Activated CD8-positive, alpha-beta memory T cell treated with anti-CD3 and anti-CD28 coated beads, Interleukin-2, amount 10 ng/mL, durations not matched to agents 7 days and 5 days (primary cell): ENCODE measurements at regions not wholly inside any gene's neighbourhood (a gene's known extent, or its start where the extent isn't known, plus 50 kb on each side); places are given as distances from the start of the nearest gene placed in this dataset.

ENCODE experiments used
- ATAC-seq: fragments of 150-1000 bp; cut with Tn5 transposase; one replicate; pipeline ENCODE4 v1.10.0; 2021; ENCODE audit warnings: moderate library complexity
- CTCF ChIA-PET: fragments of 350-600 bp; sonication (Branson Sonifier 250); formaldehyde crosslinking; loops from one replicate; lab custom pipeline; 2021; ENCODE audit warnings: antibody characterized with exemption; lab: Charles Lee
- DNase-seq: peaks from one replicate; pipeline ENCODE4 v3.0.0-alpha.2; 2020
- H3K27ac Mint-ChIP-seq: one replicate; pipeline ENCODE4 v1.8.0; 2021; ENCODE audit warnings: mild to moderate bottlenecking, mixed read lengths
- H3K27me3 Mint-ChIP-seq: one replicate; pipeline ENCODE4 v1.8.0; 2021; ENCODE audit warnings: mixed read lengths
- H3K36me3 Mint-ChIP-seq: one replicate; pipeline ENCODE4 v1.8.0; 2021; ENCODE audit warnings: mild to moderate bottlenecking, mixed read lengths
- H3K4me1 Mint-ChIP-seq: one replicate; pipeline ENCODE4 v1.8.0; 2021; ENCODE audit warnings: mixed read lengths
- H3K4me3 Mint-ChIP-seq: one replicate; pipeline ENCODE4 v1.8.0; 2021; ENCODE audit warnings: mild to moderate bottlenecking, moderate library complexity, mixed read lengths
- H3K9me3 Mint-ChIP-seq: one replicate; pipeline ENCODE4 v1.8.0; 2022; ENCODE audit warnings: low read depth, mixed read lengths

DNA sequence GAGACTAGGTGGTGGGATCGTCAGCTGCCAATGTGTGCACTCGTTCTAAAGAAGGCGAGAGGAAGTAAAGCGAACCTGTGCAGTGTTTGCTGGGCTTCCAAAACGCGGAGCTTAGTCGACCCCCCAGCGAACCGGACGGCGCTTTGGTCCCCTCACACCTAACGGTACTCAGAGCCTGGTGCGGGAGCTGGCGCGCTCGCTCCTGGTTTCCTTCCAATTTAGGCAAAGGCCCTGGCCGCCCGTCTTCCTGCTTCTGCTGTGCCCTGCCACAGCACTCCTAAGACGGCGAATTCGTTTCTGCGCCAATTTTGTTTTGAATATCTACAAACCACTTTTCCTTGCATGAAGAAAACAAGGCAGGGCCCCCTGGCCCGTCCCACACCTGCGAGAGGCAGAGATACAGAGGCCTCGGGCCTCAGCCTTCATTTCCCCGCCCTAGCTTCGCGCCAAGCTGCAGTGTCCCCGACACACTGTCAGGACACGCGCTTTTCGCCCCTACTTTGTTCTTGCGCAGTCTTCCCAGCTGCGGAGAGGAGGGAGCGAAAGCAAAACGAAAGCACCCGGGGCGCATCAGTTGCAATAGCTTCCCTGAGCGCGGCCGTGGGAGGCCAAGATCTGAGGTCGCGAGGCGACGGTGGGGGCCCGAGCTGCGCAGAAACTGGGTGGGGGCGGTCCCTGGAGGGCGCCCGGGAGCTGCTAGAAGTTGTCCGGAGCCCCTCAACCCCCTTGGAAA is 111.9 kb downstream of the KCNRG start:
- Mint-ChIP-seq H3K36me3 (peaks cover 9% of the 10 kb centered on the region), H3K27ac (peak overlapping the region; percentile 93)
- peak; percentile 67 for DNase-seq

GRCh38 chr13:50127726-50128291 is 112.6 kb downstream of the KCNRG start:
- peaks cover 4% of the 10 kb centered on the region for H3K36me3 Mint-ChIP-seq
- peak overlapping the region; percentile 49 for H3K27ac Mint-ChIP-seq
- ATAC-seq: no peak
- H3K4me3 Mint-ChIP-seq: peak overlapping the region; percentile 80
- H3K4me1 Mint-ChIP-seq: peaks cover 65% of the 10 kb centered on the region
- no peak for DNase-seq
- H3K9me3 Mint-ChIP-seq: no peaks in the 10 kb centered on the region
- peaks cover 53% of the 10 kb centered on the region for H3K27me3 Mint-ChIP-seq
- CTCF ChIA-PET: interaction anchor here (1.2 to 8.8 kb wide), 2 partner anchors 45 to 259 kb away, joined by 4 to 93 read pairs; no protein-coding TSS in a partner anchor

More for the DNA sequence above, 111.9 kb downstream of the KCNRG start:
- Mint-ChIP-seq H3K27me3 (peaks cover 51% of the 10 kb centered on the region), H3K9me3 (no peaks in the 10 kb centered on the region), H3K4me3 (peak overlapping the region; percentile 80), H3K4me1 (peaks cover 66% of the 10 kb centered on the region)
- CTCF ChIA-PET: interaction anchor here (0.8 to 8.8 kb wide), 3 partner anchors 44 to 785 kb away, joined by 3 to 93 read pairs (median 4); no protein-coding TSS in a partner anchor
- ATAC-seq: no peak

- Mint-ChIP-seq H3K36me3 (peaks cover 4% of the 10 kb centered on the region), H3K9me3 (no peaks in the 10 kb centered on the region), H3K4me1 (peaks cover 61% of the 10 kb centered on the region), H3K4me3 (peak overlapping the region; percentile 69), H3K27ac (peak overlapping the region; percentile 88), H3K27me3 (peaks cover 57% of the 10 kb centered on the region)
- ATAC-seq (no peak), DNase-seq (peak; percentile 49)
- CTCF ChIA-PET: interaction anchor here (1.7 to 8.8 kb wide), 3 partner anchors 46 to 784 kb away, joined by 3 to 93 read pairs (median 5); partner anchors contain the start of gene SPRYD7
Observed at GRCh38 chr13:50128428-50128931, 113.2 kb downstream of the KCNRG start.

GRCh38 chr13:50129081-50129705 is 113.9 kb downstream of the KCNRG start:
- H3K27me3 Mint-ChIP-seq: peaks cover 64% of the 10 kb centered on the region
- H3K4me3 Mint-ChIP-seq: peak overlapping the region; percentile 69
- CTCF ChIA-PET: interaction anchor here (1.5 to 8.8 kb wide), 4 partner anchors 46 to 783 kb away, joined by 3 to 93 read pairs (median 4); partner anchors contain the start of gene SPRYD7
- H3K9me3 Mint-ChIP-seq: peaks cover 2% of the 10 kb centered on the region
- ATAC-seq: no peak
- peak overlapping the region; percentile 88 for H3K27ac Mint-ChIP-seq
- peaks cover 57% of the 10 kb centered on the region for H3K4me1 Mint-ChIP-seq
- DNase-seq: peak; percentile 47
- H3K36me3 Mint-ChIP-seq: peaks cover 6% of the 10 kb centered on the region

- DNase-seq: no peak
- peaks cover 69% of the 10 kb centered on the region for H3K27me3 Mint-ChIP-seq
- H3K4me3 Mint-ChIP-seq: peak overlapping the region; percentile 69
- ATAC-seq: no peak
- H3K36me3 Mint-ChIP-seq: peaks cover 8% of the 10 kb centered on the region
- H3K9me3 Mint-ChIP-seq: peaks cover 3% of the 10 kb centered on the region
- H3K27ac Mint-ChIP-seq: peak overlapping the region; percentile 88
- H3K4me1 Mint-ChIP-seq: peaks cover 57% of the 10 kb centered on the region
- CTCF ChIA-PET: interaction anchor here (1.1 to 8.8 kb wide), 5 partner anchors 47 to 782 kb away, joined by 3 to 93 read pairs (median 3); partner anchors contain the start of gene SPRYD7
Observed at GRCh38 chr13:50129706-50130122, 114.5 kb downstream of the KCNRG start.

GRCh38 chr13:50130123-50130946 is 115.1 kb downstream of the KCNRG start:
- ATAC-seq: peak; percentile 14
- Mint-ChIP-seq H3K4me3 (peak overlapping the region; percentile 69), H3K27me3 (peaks cover 75% of the 10 kb centered on the region), H3K36me3 (peaks cover 10% of the 10 kb centered on the region), H3K27ac (peak overlapping the region; percentile 28), H3K9me3 (peaks cover 3% of the 10 kb centered on the region), H3K4me1 (peaks cover 57% of the 10 kb centered on the region)
- CTCF ChIA-PET: interaction anchor here (1.1 to 8.8 kb wide), 5 partner anchors 47 to 782 kb away, joined by 3 to 93 read pairs (median 3); partner anchors contain the start of gene SPRYD7
- peak; percentile 45 for DNase-seq

DNA sequence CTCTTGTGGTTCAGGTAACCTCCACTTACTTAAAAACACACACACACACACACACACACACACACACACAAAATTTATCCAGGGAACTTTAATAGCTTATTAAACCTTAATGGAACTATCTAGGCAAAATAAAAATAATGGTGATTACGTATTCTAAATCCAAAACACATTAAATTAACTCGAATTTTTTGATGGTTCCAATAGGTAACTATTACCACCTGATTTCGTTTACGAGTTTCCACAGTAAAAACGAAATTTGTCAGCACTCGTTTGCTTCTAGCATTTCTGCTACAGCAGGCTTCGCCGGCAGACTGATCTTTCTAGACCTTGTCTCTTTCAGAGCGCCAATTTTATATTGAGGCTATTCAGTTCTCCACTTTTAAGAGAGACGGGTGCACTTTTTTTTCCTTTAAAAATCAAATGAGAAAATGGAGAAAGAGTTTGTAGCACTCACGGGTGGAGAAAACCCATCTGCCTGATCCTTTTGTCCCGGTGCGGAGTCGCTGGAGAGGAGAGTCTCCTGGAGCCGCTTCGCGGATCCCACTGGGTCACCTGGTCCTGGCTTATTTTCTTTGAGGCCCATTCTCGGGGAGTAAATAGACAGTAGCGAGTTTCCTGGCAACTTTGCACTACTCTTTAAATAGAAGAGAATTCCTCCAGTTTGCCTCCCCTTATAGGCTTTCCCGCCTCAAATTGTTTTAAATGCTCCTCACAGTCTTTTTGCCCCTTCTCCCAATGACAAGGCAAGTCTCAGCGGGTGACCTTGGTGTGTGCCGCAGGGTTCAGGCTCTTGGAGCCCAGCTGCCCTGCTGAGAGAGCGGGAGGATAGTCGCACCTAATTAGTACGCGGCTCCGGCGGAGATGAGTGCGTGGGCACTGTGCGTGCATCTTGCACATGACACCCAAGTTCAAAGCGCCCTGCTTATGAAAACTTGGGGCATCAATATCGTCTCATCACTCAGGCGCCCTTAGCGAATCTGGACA is 117.0 kb downstream of the KCNRG start:
- H3K4me3 Mint-ChIP-seq: peak overlapping the region; percentile 6
- DNase-seq: no peak
- H3K27me3 Mint-ChIP-seq: peaks cover 72% of the 10 kb centered on the region
- CTCF ChIA-PET: interaction anchor here (1.5 kb wide), 1 partner anchor 21 kb away, joined by 3 read pairs; no protein-coding TSS in a partner anchor
- no peak overlapping the region for H3K27ac Mint-ChIP-seq
- H3K9me3 Mint-ChIP-seq: peaks cover 3% of the 10 kb centered on the region
- peaks cover 46% of the 10 kb centered on the region for H3K4me1 Mint-ChIP-seq
- ATAC-seq: no peak
- H3K36me3 Mint-ChIP-seq: peaks cover 6% of the 10 kb centered on the region

GRCh38 chr13:50132904-50133357 is 117.7 kb downstream of the KCNRG start:
- Mint-ChIP-seq H3K36me3 (peaks cover 6% of the 10 kb centered on the region), H3K27me3 (peaks cover 78% of the 10 kb centered on the region), H3K4me1 (peaks cover 41% of the 10 kb centered on the region), H3K27ac (no peak overlapping the region), H3K4me3 (no peak overlapping the region), H3K9me3 (peaks cover 3% of the 10 kb centered on the region)
- CTCF ChIA-PET: interaction anchor here (1.5 kb wide), 1 partner anchor 20 kb away, joined by 3 read pairs; no protein-coding TSS in a partner anchor
- ATAC-seq (no peak), DNase-seq (no peak)

- no peak overlapping the region for H3K27ac Mint-ChIP-seq
- ATAC-seq: no peak
- DNase-seq: no peak
- no peak overlapping the region for H3K4me3 Mint-ChIP-seq
- peaks cover 81% of the 10 kb centered on the region for H3K27me3 Mint-ChIP-seq
- CTCF ChIA-PET: no interaction called here
- H3K9me3 Mint-ChIP-seq: peaks cover 3% of the 10 kb centered on the region
- peaks cover 35% of the 10 kb centered on the region for H3K4me1 Mint-ChIP-seq
- peaks cover 6% of the 10 kb centered on the region for H3K36me3 Mint-ChIP-seq
Observed at GRCh38 chr13:50133358-50133953, 118.2 kb downstream of the KCNRG start.

- peaks cover 72% of the 10 kb centered on the region for H3K27me3 Mint-ChIP-seq
- DNase-seq: no peak
- CTCF ChIA-PET: no interaction called here
- no peak overlapping the region for H3K27ac Mint-ChIP-seq
- peaks cover 20% of the 10 kb centered on the region for H3K4me1 Mint-ChIP-seq
- ATAC-seq: no peak
- H3K9me3 Mint-ChIP-seq: peaks cover 3% of the 10 kb centered on the region
- no peak overlapping the region for H3K4me3 Mint-ChIP-seq
- H3K36me3 Mint-ChIP-seq: peaks cover 6% of the 10 kb centered on the region
Observed at GRCh38 chr13:50136226-50136625, 121.0 kb downstream of the KCNRG start.

GRCh38 chr13:50136678-50137077 is 121.4 kb downstream of the KCNRG start:
- Mint-ChIP-seq H3K27ac (no peak overlapping the region), H3K4me1 (peaks cover 18% of the 10 kb centered on the region), H3K27me3 (peaks cover 69% of the 10 kb centered on the region), H3K4me3 (no peak overlapping the region), H3K9me3 (peaks cover 3% of the 10 kb centered on the region), H3K36me3 (peaks cover 6% of the 10 kb centered on the region)
- CTCF ChIA-PET: interaction anchor here (1.2 kb wide), 2 partner anchors 50 to 160 kb away, joined by 3 read pairs; no protein-coding TSS in a partner anchor
- ATAC-seq: no peak
- DNase-seq: no peak
